ENCODE measurements at regions not wholly inside any gene's neighbourhood (a gene's known extent, or its start where the extent isn't known, plus 50 kb on each side); places are given as distances from the start of the nearest gene placed in this dataset.
"Not testable (repeated sequence)": the region's sequence is repeated elsewhere in the genome, so short reads cannot be mapped to it uniquely, and the experiment has no call there.

GRCh38 chr4:14336656-14337055 is 665.6 kb upstream of the CPEB2 start:
- DNase-seq: no peak

- no peak for DNase-seq
These were observed 664.2 kb upstream of the CPEB2 start for GRCh38 chr4:14337892-14338584.

DNA sequence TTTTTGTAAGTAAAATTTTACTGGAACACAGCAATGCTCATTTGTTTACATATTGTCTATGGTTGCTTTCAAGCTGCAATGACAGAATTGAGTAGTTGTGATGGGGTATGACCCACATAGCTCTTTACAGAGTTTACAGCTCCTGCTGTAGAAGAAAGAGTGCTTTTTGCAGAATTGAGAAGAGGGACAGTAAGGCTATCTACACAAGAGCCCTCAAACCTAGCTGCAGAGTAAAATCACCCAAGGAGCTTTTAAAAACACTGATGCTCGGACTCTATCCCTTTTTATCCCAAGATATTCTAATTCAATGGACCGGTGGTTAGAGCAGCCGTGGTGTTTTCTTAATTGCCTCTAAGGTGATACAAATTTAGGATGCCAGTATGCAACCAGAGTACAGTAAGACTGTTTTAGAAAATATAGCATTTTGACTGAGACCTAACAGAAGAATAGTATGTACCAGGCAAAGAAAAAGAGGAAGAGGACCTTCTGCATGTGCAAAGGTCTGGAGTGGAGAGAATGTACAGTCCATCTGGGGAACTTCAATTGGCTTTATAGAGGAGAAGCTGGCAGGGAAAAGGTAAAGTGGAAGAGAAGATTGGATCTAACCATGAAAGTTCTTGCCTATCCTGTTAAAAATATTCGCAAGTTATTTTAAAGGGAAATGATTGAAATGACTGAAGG is 663.6 kb upstream of the CPEB2 start:
- no peak for DNase-seq

- no peak for DNase-seq
These were observed 662.6 kb upstream of the CPEB2 start for GRCh38 chr4:14339715-14340114.

GRCh38 chr4:14340321-14340720 is 662.0 kb upstream of the CPEB2 start:
- no peak for DNase-seq

DNA sequence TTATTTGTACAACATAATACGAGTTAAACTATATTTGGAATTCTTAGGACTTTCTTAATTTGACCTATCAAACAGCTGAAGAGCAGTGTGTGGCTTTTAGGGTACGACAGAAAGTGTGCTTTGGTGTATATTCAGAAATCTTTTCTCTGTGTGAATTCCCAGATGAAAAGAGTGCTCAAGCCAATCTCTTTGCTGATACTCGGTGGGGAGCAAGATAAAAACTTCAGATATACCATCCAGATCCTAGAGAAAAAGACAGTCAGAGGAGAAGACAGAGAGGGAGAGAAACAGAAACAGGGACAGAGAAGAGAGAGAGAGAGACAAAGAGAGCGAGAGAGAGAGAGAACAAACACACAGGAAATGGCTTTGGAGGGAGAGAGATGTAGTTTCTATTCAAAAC is 658.3 kb upstream of the CPEB2 start:
- no peak for DNase-seq

GRCh38 chr4:14345356-14345775 is 656.9 kb upstream of the CPEB2 start:
- DNase-seq: no peak

DNA sequence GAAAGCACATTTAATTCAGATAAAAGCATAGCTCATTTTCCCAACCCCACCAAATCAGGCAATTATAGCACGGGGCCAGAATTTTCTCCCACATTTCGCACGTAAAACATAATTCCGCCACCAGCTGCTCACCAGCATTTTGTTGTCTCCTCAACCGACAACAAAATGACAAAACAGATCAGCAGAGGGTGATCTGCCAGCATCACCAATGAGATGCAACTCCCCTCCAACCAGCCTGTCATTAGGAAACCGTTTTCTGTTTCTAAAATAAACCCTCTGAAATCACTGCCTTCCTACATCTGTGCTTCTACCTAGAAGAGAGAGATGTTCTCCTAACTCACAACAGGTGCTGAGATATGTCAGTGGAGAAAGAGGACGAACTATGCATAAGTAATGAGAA is 654.8 kb upstream of the CPEB2 start:
- DNase-seq: no peak

GRCh38 chr4:14348506-14348905 is 653.8 kb upstream of the CPEB2 start:
- DNase-seq: no peak

DNA sequence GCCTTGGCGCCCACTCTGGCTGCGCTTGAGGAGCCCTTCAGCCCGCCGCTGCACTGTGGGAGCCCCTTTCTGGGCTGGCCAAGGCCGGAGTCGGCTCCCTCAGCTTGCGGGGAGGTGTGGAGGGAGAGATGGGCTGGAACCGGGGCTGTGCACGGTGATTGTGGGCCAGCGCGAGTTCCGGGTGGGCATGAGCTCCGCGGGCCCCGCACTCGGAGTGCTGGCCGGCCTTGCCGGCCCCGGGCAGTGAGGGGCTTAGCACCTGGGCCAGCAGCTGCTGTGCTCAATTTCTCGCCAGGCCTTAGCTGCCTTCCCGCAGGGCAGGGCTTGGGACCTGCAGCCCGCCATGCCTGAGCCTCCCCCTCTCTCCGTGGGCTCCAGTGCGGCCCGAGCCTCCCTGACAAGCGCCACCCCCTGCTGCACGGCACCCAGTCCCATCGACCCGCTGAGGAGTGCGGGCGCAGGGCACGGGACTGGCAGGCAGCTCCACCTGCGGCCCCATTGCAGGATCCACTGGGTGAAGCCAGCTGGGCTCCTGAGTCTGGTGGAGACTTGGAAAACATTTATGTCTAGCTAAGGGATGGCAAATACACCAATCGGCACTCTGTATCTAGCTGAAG is 643.6 kb upstream of the CPEB2 start:
- not testable (repeated sequence) for DNase-seq

- no peak for DNase-seq
These were observed 642.3 kb upstream of the CPEB2 start for GRCh38 chr4:14359991-14360390.

DNA sequence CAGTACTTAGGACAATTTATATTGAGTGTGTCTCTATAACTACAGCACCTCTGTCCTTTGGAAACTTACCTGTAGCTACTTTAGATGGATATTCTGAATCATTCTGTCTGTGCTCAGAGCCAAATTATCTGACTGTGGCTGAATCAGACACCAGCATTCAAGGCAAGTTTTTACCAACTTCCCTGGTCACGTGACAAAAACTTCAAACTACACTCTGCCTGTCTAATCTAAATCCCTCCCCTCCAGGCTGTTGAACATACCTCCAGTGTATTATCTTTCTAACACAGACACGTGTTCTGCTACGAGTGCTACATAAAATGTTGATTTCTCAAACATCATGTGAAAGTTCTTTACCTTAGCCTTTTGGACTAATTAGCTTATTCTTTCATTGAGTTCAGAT is 641.2 kb upstream of the CPEB2 start:
- no peak for DNase-seq

- DNase-seq: no peak
These were observed 639.9 kb upstream of the CPEB2 start for GRCh38 chr4:14362385-14362784.

GRCh38 chr4:14364953-14365536 is 637.2 kb upstream of the CPEB2 start:
- DNase-seq: no peak

DNA sequence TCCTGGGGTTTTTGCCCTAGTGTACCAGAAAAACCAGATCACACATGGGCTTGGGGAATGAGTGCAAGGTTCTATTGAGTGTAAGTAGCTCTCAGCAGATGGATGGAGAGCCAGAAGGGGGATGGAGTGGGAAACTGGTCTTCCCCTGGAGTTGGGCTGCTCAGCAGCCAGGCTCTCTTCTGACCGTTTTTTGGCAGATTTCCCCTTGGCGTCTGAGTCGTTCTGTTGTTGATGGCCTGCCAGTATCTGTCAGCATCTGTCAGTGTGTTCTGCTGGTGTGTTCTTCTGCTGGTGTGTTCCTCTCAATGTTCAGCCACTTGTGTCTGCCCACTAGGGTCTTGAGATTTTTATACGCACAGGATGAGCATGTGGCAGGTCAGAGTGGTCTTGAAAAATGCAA is 633.9 kb upstream of the CPEB2 start:
- no peak for DNase-seq

DNA sequence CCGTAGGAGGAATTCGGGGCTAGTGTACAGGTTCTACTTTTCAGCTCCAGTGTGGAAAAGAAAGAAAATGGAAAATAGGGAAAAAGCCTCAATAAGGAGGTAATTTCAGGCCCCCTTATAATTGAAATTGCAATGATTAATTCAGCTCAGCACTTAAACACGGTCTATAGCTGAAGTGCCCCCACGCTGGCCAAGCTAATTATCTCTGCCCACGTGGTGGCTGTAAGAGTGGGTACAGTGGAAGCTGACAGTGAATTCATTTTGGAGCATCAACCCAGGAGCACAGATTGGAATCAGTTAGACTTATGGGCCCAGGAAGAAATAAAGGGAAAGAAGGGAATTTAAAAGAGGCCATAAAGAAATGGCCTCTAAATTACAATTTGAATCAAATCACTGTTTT is 631.1 kb upstream of the CPEB2 start:
- DNase-seq: no peak

GRCh38 chr4:14375816-14376215 is 626.5 kb upstream of the CPEB2 start:
- no peak for DNase-seq

DNA sequence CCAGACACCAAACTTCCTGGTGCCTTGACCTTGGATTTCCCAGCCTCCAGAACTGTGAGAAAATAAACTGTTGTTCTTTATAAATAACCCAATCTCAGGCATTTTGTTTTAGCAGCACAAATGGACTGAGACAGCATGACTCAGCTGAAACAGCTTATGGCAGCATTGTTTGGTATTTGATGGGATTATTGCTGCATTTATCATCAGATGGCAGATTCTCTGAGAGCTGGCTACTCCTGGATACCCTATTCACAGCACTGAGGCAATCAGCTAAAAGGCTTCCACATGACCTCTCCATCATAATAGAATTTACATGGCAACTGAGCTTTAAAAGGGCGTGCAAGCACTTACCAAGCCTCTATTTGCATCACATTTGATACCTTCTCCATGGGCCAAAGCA is 623.1 kb upstream of the CPEB2 start:
- no peak for DNase-seq

- no peak for DNase-seq
These were observed 618.6 kb upstream of the CPEB2 start for GRCh38 chr4:14383652-14384051.

DNA sequence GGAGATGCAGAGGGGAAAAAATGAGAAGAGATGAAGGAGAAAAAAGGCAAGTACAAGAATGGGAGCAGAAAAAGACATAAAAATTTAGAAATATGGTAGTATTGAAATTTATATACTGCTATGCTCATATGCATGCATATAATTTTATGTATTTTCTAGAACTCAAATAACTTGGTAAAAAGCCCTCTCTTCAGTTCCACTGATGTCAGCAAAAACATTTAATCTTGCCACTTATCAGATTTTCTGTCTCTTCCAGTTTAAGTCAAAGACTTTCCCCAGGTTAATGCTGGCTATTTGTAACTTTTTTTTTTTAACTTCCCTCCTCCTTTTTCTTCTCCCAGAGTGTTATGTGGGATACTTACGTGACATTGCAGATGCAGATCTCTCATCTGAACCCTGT is 617.5 kb upstream of the CPEB2 start:
- no peak for DNase-seq

DNA sequence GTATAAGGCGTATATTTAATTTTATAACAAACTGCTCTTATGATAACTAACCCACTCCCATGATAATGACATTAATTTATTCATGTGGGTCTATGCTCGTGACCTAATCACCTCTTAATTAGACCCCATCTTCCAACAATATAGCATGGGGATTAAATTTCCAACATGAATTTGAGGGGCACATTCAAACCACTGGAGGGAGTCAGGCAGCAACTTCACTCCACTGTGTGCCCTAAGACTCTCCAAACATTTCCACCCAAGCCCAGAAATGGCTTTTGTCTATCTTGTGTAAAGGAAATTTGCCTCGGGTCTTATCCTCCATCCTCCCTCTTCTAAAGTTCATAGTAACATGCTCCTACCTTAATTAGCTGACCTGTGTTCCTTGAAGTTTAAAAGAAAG is 616.1 kb upstream of the CPEB2 start:
- DNase-seq: no peak

DNA sequence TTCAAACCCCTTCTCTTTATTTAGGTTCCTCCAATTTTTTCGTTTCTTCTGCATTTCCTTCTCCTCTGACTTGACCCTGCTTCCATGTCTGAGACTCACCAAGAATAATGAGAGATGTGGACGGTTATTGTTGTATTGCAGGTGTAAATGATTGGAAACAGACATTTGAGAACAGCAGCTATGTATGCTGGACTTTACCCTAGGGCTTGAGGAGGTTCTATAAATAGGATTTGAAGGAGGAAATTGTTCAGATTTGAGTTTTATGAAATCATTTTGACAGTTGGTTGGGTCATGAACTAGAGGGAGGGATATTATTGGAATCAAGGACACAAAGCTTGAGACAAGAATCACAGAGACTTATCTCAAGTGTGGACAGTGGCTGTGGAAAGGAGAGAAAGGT is 614.6 kb upstream of the CPEB2 start:
- DNase-seq: no peak

GRCh38 chr4:14392378-14392777 is 609.9 kb upstream of the CPEB2 start:
- no peak for DNase-seq

GRCh38 chr4:14396183-14396582 is 606.1 kb upstream of the CPEB2 start:
- no peak for DNase-seq
